Stomach (tissue), 4 donors: ENCODE measurements at regions not wholly inside any gene's neighbourhood (a gene's known extent, or its start where the extent isn't known, plus 50 kb on each side); places are given as distances from the start of the nearest gene placed in this dataset.

Source experiments
- EP300 ChIP-seq: sonication (generic); formaldehyde crosslinking; IDR thresholded peaks from one replicate; pipeline ENCODE4 v1.6.1; 2017; ENCODE audit warnings: antibody characterized with exemption
- POLR2A ChIP-seq, 4 donors: fragments of 450-650 bp; IDR thresholded peaks; one replicate each; pipeline ENCODE4 v1.6.1; 2016; ENCODE audit warnings: antibody characterized with exemption in 4 of 4, control low read depth in 2 of 4, mild to moderate bottlenecking in 1 of 4, moderate library complexity in 1 of 4

DNA sequence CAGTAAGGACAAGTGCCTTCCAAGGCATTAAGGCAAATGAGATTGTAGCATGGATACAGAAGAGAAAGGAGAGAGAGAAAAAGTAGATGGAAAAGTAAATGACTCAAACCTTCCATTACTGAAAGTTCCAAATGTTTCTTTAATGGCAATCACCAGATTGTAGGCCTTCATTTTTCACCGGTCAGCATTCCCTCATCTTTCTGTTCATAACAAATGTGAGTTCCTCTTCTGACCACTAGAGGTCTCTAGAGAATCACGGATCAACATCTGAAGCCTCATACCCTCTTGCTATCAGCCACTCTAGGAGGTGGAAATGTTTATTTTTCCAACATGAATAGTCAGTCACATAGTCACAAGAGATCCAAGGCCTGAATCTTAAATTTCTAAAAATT lies 73.6 kb upstream of the RPS23 start:
- no peak for TF ChIP-seq POLR2A (IDR thresholded peaks at IDR 0.05)
- no peak for TF ChIP-seq EP300
